Prostate gland (tissue), 2 donors: ENCODE measurements at regions not wholly inside any gene's neighbourhood (a gene's known extent, or its start where the extent isn't known, plus 50 kb on each side); places are given as distances from the start of the nearest gene placed in this dataset.

Source experiments
- CTCF ChIP-seq, 4 experiments: fragments of 200-600 bp in 2 of 4; fragments of 450-650 bp in 2 of 4; sonication (generic) in 2 of 4; IDR thresholded peaks; 1 replicate in 3 of 4; 2 replicates in 1 of 4; pipeline ENCODE4 v1.5.1; 2016 to 2019; ENCODE audit warnings: antibody characterized with exemption in 4 of 4, mild to moderate bottlenecking in 2 of 4, moderate library complexity in 2 of 4
- POLR2A ChIP-seq: fragments of 450-650 bp; IDR thresholded peaks from one replicate; pipeline ENCODE4 v1.6.1; 2016; ENCODE audit warnings: antibody characterized with exemption, mild to moderate bottlenecking

- TF ChIP-seq POLR2A (no peak), CTCF (IDR thresholded peaks at IDR 0.05) (no peak)
Measured at GRCh38 chr20:19943061-19943521, 74.1 kb upstream of the NAA20 start.
